HepG2 (cell line): ENCODE measurements at regions not wholly inside any gene's neighbourhood (a gene's known extent, or its start where the extent isn't known, plus 50 kb on each side); places are given as distances from the start of the nearest gene placed in this dataset.

Source experiments
- ATAC-seq: fragments of 200-7000 bp; cut with Tn5 transposase; 3 replicates; pipeline ENCODE4 v1.9.1; 2020; ENCODE audit warnings: mild to moderate bottlenecking, moderate library complexity
- BruUV-seq: library from RNA; stranded (reverse); fragments of 400-500 nt; replicated peaks from 2 replicates; lab custom pipeline; 2021; lab: Mats Ljungman, UMichigan
- CTCF ChIA-PET: fragments of 300-600 bp; formaldehyde crosslinking; extraction: SDS; loops from one replicate; lab custom pipeline; 2021; ENCODE audit warnings: low total read pairs, inconsistent platforms, low intra/inter-chr PET ratio; lab: Yijun Ruan, JAX
- POLR2A ChIA-PET: fragments of 350-600 bp; sonication (Branson Sonifier 250); formaldehyde crosslinking; loops from one replicate; lab custom pipeline; 2020; ENCODE audit warnings: antibody characterized with exemption, inconsistent platforms; lab: Yijun Ruan, JAX
- DNase-seq: peaks from one replicate; pipeline ENCODE4 v3.0.0-alpha.2; 2015; ENCODE audit warnings: low spot score
- FAIRE-seq: peaks from 3 replicates; lab custom pipeline; 2011; peaks lifted over from hg19 to GRCh38; lab: Jason Lieb, UNC
- H2AFZ ChIP-seq: one replicate; pipeline ENCODE4 v1.6.1; 2011; ENCODE audit warnings: low read length, inconsistent platforms
- H3K27ac ChIP-seq: fragments of 300-600 bp; 3 replicates; pipeline ENCODE4 v1.8.0; 2011; ENCODE audit warnings: mixed run types, mild to moderate bottlenecking, mixed read lengths, low read length, inconsistent platforms; ENCODE audit not compliant: insufficient read depth; ENCODE audit errors: extremely low read length
- H3K27me3 ChIP-seq, 2 experiments: fragments of 200-600 bp in 1 of 2; 2 replicates in 1 of 2; 3 replicates in 1 of 2; pipeline versions ENCODE4 v1.6.0 to v1.8.0; 2011; ENCODE audit warnings: low read length in 2 of 2, mild to moderate bottlenecking in 2 of 2, moderate library complexity in 2 of 2, inconsistent platforms in 1 of 2; ENCODE audit not compliant: insufficient read depth in 2 of 2, control insufficient read depth in 1 of 2
- H3K36me3 ChIP-seq, 2 experiments: fragments of 200-600 bp in 1 of 2; replicated peaks in 1 of 2; 2 replicates in 1 of 2; 3 replicates in 1 of 2; pipeline versions ENCODE4 v1.5.1 to v1.8.0; 2011; ENCODE audit warnings: low read length in 2 of 2, inconsistent platforms in 1 of 2; ENCODE audit not compliant: insufficient read depth in 2 of 2, control insufficient read depth in 1 of 2
- H3K4me1 ChIP-seq: 2 replicates; pipeline ENCODE4 v1.5.1; 2012; ENCODE audit warnings: low read length, inconsistent platforms; ENCODE audit not compliant: insufficient read depth
- H3K4me2 ChIP-seq: 2 replicates; pipeline ENCODE4 v1.6.0; 2011; ENCODE audit warnings: low read depth, low read length, inconsistent platforms
- H3K4me3 ChIP-seq, 3 experiments: fragments of 200-600 bp in 1 of 3; sonication (generic), shearing (Covaris generic) in 1 of 3; replicated peaks in 1 of 3; 2 replicates each; pipeline ENCODE4 v1.5.1; 2011 to 2016; ENCODE audit warnings: low read length in 3 of 3, inconsistent platforms in 2 of 3, low read depth in 2 of 3, mild to moderate bottlenecking in 2 of 3, control low read depth in 1 of 3, mixed read lengths in 1 of 3; ENCODE audit not compliant: insufficient read depth in 1 of 3
- H3K79me2 ChIP-seq: one replicate; pipeline ENCODE4 v1.6.1; 2011; ENCODE audit warnings: low read length, inconsistent platforms; ENCODE audit not compliant: insufficient read depth
- H3K9ac ChIP-seq: 2 replicates; pipeline ENCODE4 v1.6.0; 2011; ENCODE audit warnings: mild to moderate bottlenecking, low read depth, low read length, inconsistent platforms; ENCODE audit not compliant: insufficient read depth
- H3K9me3 ChIP-seq: 2 replicates; pipeline ENCODE4 v1.5.1; 2012; ENCODE audit warnings: mild to moderate bottlenecking, low read length
- H4K20me1 ChIP-seq: 2 replicates; pipeline ENCODE4 v1.6.0; 2011; ENCODE audit warnings: inconsistent platforms, mild to moderate bottlenecking, low read length, moderate library complexity; ENCODE audit not compliant: insufficient read depth
- GLI4 ChIP-seq: sonication (generic); formaldehyde crosslinking; IDR thresholded peaks from 2 replicates; pipeline ENCODE4 v1.5.1; 2020; ENCODE audit warnings: missing genetic modification reagents, mild to moderate bottlenecking, moderate library complexity, borderline replicate concordance
- POLR2AphosphoS5 ChIP-seq: IDR thresholded peaks from 2 replicates; pipeline ENCODE4 v1.6.1; 2012; ENCODE audit warnings: low read depth, low read length
- SAP130 ChIP-seq: IDR thresholded peaks from 2 replicates; pipeline ENCODE4 v1.6.1; 2016; ENCODE audit warnings: low read depth
- ZC3H13 ChIP-seq: sonication (generic); formaldehyde crosslinking; IDR thresholded peaks from 2 replicates; pipeline ENCODE4 v1.8.1; 2023; ENCODE audit warnings: mild to moderate bottlenecking, missing genetic modification reagents, moderate library complexity
- ZNF230 ChIP-seq: sonication (generic); formaldehyde crosslinking; IDR thresholded peaks from 2 replicates; pipeline ENCODE4 v1.4.0; 2020; ENCODE audit warnings: mild to moderate bottlenecking, missing genetic modification reagents
- ZNF367 ChIP-seq: sonication (generic); formaldehyde crosslinking; IDR thresholded peaks from 2 replicates; pipeline ENCODE4 v1.4.0; 2020; ENCODE audit warnings: missing genetic modification reagents, borderline replicate concordance
- ZNF556 ChIP-seq: sonication (generic); formaldehyde crosslinking; IDR thresholded peaks from 2 replicates; pipeline ENCODE4 v1.4.0; 2020; ENCODE audit warnings: mild to moderate bottlenecking, missing genetic modification reagents, borderline replicate concordance
- ZNF770 ChIP-seq: sonication (generic); formaldehyde crosslinking; IDR thresholded peaks from 2 replicates; pipeline ENCODE4 v1.5.0; 2020; ENCODE audit warnings: mild to moderate bottlenecking, missing genetic modification reagents
- WGBS: methylation state at CpG from one replicate; pipeline ENCODE4 v1.1.6; 2017; ENCODE audit warnings: low lambda C conversion rate; 5-methylcytosine and 5-hydroxymethylcytosine counted together
- in situ Hi-C: cut with HindIII; loops from 2 replicates; pipeline ENCODE4 v1.10.0; 2017; ENCODE audit warnings: low pct_unique_long_range_greater_than_20kb; ENCODE audit not compliant: extremely low pct_ligation_motif_present
- intact Hi-C: fragments of 100-400 bp; cut with micrococcal nuclease; formaldehyde crosslinking; loops from one replicate; pipeline ENCODE4 v1.10.0; 2022; ENCODE audit not compliant: unreplicated experiment
- TF ChIP-seq, protein P1 (sequence below): sonication (generic); formaldehyde crosslinking; IDR thresholded peaks from 2 replicates; pipeline ENCODE4 v1.4.0; 2020; ENCODE audit warnings: missing genetic modification reagents

DNA sequence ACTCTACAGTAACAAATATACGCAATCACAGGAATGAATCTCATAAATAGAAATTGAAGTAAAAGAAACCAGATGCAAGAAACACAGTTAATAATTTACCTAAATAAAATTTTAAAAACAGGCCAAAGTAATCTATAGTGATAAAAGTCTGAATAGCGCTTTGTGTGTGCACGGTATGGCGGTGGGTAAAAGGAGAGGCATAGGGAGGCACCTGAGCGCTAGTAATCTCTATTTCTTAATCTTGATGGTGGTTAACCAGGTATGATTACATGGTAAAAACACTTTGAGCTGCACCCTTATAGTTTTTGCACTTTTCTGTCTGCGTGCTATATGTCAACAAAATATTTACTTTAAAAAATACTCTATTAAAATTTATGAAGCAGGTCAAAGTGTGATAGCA, 198.1 kb upstream of the SATB1 start:
- intact Hi-C loops: no loop called here
- WGBS: 49% methylated on average over 6 of the region's 6 CpGs
- no peak overlapping the region for H2AFZ ChIP-seq
- no peak overlapping the region for H3K27ac ChIP-seq
- no peaks in the 10 kb centered on the region for H4K20me1 ChIP-seq
- CTCF ChIA-PET: no interaction called here
- in situ Hi-C loops: no loop called here
- BruUV-seq: no TSS peak
- H3K9me3 ChIP-seq: peaks cover 18% of the 10 kb centered on the region
- no peaks in the 10 kb centered on the region for H3K79me2 ChIP-seq
- DNase-seq (no peak), FAIRE-seq (no peak), ATAC-seq (no peak)
- no peak for TF ChIP-seq ZNF556
- TF ChIP-seq, protein P1, sequence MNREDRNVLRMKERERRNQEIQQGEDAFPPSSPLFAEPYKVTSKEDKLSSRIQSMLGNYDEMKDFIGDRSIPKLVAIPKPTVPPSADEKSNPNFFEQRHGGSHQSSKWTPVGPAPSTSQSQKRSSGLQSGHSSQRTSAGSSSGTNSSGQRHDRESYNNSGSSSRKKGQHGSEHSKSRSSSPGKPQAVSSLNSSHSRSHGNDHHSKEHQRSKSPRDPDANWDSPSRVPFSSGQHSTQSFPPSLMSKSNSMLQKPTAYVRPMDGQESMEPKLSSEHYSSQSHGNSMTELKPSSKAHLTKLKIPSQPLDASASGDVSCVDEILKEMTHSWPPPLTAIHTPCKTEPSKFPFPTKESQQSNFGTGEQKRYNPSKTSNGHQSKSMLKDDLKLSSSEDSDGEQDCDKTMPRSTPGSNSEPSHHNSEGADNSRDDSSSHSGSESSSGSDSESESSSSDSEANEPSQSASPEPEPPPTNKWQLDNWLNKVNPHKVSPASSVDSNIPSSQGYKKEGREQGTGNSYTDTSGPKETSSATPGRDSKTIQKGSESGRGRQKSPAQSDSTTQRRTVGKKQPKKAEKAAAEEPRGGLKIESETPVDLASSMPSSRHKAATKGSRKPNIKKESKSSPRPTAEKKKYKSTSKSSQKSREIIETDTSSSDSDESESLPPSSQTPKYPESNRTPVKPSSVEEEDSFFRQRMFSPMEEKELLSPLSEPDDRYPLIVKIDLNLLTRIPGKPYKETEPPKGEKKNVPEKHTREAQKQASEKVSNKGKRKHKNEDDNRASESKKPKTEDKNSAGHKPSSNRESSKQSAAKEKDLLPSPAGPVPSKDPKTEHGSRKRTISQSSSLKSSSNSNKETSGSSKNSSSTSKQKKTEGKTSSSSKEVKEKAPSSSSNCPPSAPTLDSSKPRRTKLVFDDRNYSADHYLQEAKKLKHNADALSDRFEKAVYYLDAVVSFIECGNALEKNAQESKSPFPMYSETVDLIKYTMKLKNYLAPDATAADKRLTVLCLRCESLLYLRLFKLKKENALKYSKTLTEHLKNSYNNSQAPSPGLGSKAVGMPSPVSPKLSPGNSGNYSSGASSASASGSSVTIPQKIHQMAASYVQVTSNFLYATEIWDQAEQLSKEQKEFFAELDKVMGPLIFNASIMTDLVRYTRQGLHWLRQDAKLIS (CRISPR knock-in tag): no peak
- no peak for TF ChIP-seq ZNF770 (CRISPR knock-in tag)
- TF ChIP-seq POLR2AphosphoS5: no peak
- TF ChIP-seq ZC3H13 (CRISPR knock-in tag): no peak
- no peak for TF ChIP-seq SAP130
- no peak for TF ChIP-seq ZNF230 (CRISPR knock-in tag)
- no peak for TF ChIP-seq GLI4 (CRISPR knock-in tag)
- TF ChIP-seq ZNF367 (CRISPR knock-in tag): no peak
- no peaks in the 10 kb centered on the region for H3K27me3 ChIP-seq
- H3K4me3 ChIP-seq: no peak overlapping the region
- no peaks in the 10 kb centered on the region for H3K4me1 ChIP-seq
- POLR2A ChIA-PET: no interaction called here
- no peak overlapping the region for H3K9ac ChIP-seq
- no peak overlapping the region for H3K4me2 ChIP-seq
- H3K36me3 ChIP-seq: no peaks in the 10 kb centered on the region
